Tibial artery (tissue), 4 donors: ENCODE measurements at regions not wholly inside any gene's neighbourhood (a gene's known extent, or its start where the extent isn't known, plus 50 kb on each side); places are given as distances from the start of the nearest gene placed in this dataset.

Source experiments
- DNase-seq, 2 donors: peaks; one replicate each; pipeline ENCODE4 v3.0.0-alpha.2; 2019
- H3K27ac ChIP-seq, 2 donors: fragments of 200-600 bp; sonication (generic) in 1 of 2; 1 replicate in 1 of 2; 2 replicates in 1 of 2; pipeline ENCODE4 v1.5.1; 2018 to 2019; ENCODE audit warnings: mild to moderate bottlenecking in 1 of 2
- H3K27me3 ChIP-seq, 2 donors: fragments of 200-600 bp; sonication (generic) in 1 of 2; one replicate each; pipeline versions ENCODE4 v1.5.1 to v1.6.0; 2016 to 2019
- H3K36me3 ChIP-seq, 3 donors: fragments of 200-600 bp; sonication (generic) in 2 of 3; one replicate each; pipeline ENCODE4 v1.5.1; 2016 to 2019; ENCODE audit warnings: mild to moderate bottlenecking in 2 of 3
- H3K4me1 ChIP-seq, 4 donors: fragments of 200-600 bp; sonication (generic) in 2 of 4; 1 replicate in 3 of 4; 2 replicates in 1 of 4; pipeline ENCODE4 v1.5.1; 2016 to 2019
- H3K4me3 ChIP-seq, 2 donors: fragments of 200-600 bp; sonication (generic) in 1 of 2; 1 replicate in 1 of 2; 2 replicates in 1 of 2; pipeline ENCODE4 v1.5.1; 2018 to 2019; ENCODE audit warnings: mild to moderate bottlenecking in 2 of 2
- H3K9me3 ChIP-seq, 3 donors: fragments of 200-600 bp; sonication (generic) in 1 of 3; one replicate each; pipeline ENCODE4 v1.5.1; 2016 to 2019
- intact Hi-C: fragments of 100-400 bp; cut with DNase I; formaldehyde crosslinking; loops from one replicate; pipeline ENCODE4 v1.15.0; 2023; ENCODE audit warnings: low total_unique reads
- TF ChIP-seq, protein P1 (sequence below), 2 experiments: fragments of 200-600 bp in 1 of 2; fragments of 450-650 bp in 1 of 2; IDR thresholded peaks; one replicate each; pipeline ENCODE4 v1.5.1; 2017 to 2019; ENCODE audit warnings: antibody characterized with exemption in 2 of 2, mild to moderate bottlenecking in 1 of 2, moderate library complexity in 1 of 2

DNA sequence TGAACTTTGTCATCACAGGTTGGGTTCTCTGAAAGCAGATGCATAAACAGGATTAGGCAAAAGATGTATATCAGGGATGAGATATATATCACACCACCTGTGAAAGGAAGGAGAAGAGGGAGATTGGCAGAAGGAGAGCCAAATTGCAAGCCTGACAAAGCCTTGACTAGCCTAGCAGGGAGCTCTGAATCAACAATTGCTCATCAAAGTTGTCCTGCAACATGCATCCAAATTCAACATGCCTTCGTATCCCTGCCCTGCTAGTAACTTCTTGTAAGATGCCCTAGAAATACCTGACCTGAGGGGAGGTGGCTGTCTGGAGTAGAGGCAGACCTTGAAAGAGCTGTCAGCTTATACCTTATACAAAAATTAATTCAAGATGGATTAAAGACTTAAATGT lies 207.1 kb upstream of the HTR1E start:
- Histone ChIP-seq H3K4me3 (no peak overlapping the region), H3K4me1 (no peaks in the 10 kb centered on the region), H3K27me3 (no peaks in the 10 kb centered on the region), H3K36me3 (no peaks in the 10 kb centered on the region), H3K9me3 (peaks cover 0 to 11% (median 2%) of the 10 kb centered on the region in 3 donors), H3K27ac (no peak overlapping the region)
- no peak for DNase-seq
- intact Hi-C loops, result no loop called here
- TF ChIP-seq, protein P1, sequence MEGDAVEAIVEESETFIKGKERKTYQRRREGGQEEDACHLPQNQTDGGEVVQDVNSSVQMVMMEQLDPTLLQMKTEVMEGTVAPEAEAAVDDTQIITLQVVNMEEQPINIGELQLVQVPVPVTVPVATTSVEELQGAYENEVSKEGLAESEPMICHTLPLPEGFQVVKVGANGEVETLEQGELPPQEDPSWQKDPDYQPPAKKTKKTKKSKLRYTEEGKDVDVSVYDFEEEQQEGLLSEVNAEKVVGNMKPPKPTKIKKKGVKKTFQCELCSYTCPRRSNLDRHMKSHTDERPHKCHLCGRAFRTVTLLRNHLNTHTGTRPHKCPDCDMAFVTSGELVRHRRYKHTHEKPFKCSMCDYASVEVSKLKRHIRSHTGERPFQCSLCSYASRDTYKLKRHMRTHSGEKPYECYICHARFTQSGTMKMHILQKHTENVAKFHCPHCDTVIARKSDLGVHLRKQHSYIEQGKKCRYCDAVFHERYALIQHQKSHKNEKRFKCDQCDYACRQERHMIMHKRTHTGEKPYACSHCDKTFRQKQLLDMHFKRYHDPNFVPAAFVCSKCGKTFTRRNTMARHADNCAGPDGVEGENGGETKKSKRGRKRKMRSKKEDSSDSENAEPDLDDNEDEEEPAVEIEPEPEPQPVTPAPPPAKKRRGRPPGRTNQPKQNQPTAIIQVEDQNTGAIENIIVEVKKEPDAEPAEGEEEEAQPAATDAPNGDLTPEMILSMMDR (IDR thresholded peaks at IDR 0.05), result no peak

DNA sequence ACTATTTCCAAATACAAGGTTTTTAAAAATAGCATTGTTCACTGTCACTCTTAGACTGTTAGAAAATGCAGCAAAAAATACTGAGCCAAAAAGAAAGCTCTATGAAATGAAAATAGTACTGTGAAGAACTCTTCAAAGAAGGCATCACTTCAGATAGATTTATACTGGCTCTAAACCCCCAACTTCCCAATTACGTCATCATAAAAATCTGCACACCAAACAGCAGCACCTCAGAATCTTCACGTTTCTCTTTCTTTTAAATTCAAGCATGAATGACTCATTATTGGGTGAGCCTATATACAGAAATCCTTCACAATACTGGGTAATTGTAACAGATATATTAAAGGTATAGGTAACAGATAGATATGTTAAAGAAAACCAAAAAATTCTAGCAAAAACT lies 208.4 kb upstream of the HTR1E start:
- TF ChIP-seq, protein P1 (IDR thresholded peaks at IDR 0.05), result no peak
- Histone ChIP-seq H3K9me3 (peaks cover 0 to 14% (median 3%) of the 10 kb centered on the region in 3 donors), H3K27me3 (no peaks in the 10 kb centered on the region), H3K36me3 (no peaks in the 10 kb centered on the region), H3K4me3 (no peak overlapping the region), H3K4me1 (no peaks in the 10 kb centered on the region), H3K27ac (no peak overlapping the region)
- intact Hi-C loops, result no loop called here
- DNase-seq, result no peak

DNA sequence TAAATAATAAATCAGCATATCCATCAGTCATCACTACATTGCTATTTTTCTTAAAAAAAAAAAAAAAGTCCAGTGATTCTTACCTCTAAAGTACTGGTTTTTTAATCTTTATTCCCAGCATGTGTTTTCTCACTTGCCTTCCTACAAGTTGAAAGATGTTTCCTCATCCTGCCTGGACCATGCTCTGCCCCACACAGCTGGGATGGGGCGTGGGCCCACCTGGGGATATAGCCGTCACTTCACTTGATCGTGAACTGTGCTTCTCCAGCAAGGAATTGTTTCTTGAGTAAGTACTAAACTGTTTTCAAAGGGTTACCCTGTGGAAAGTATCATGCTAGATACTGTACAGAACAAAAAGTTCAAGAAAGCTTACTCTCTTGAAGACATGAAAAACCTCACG lies 212.6 kb upstream of the HTR1E start:
- no peak overlapping the region for H3K4me3 ChIP-seq
- H3K27me3 ChIP-seq, result no peaks in the 10 kb centered on the region
- intact Hi-C loops, result no loop called here
- H3K4me1 ChIP-seq, result no peaks in the 10 kb centered on the region
- H3K9me3 ChIP-seq, result peaks cover 0 to 9% (median 3%) of the 10 kb centered on the region in 3 donors
- no peaks in the 10 kb centered on the region for H3K36me3 ChIP-seq
- TF ChIP-seq, protein P1 (IDR thresholded peaks at IDR 0.05), result no peak
- no peak for DNase-seq
- no peak overlapping the region for H3K27ac ChIP-seq

DNA sequence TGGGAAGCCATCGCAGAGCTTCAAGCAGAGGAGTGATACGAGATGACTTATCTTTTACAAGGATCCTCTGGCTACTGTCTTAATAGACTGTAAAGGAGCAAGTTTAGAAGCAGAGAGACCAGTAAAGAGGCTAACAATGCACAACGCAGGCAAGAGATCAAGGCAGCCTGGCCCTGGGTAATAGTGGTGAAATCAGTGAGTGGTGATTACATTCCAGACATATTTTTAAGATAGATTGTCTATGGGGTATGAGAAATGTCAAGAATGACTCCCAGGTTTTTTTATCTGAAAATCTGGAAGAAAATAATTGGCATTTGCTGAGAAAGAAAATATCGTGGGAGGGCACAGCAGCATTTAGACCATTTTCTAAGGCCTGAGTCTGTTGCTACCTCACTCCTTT lies 213.6 kb upstream of the HTR1E start:
- intact Hi-C loops, result no loop called here

DNA sequence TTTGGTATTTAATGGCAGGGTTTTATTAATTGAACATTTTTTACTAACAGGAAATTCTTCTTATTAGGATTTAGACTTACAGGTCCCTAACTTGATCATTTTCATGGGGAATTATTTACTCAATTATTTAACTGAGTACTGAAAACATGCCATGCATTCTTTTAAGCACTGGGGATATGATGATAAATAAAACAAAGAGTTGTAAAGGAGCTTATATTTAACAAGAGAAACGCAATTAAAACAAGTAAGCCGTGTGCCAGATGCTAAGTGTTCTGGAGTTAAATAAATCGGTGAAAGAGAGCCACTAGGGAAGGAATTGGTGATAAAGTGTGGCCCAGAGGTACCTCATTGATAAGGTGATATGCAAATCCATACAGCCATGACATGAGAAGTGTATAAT lies 214.2 kb upstream of the HTR1E start:
- no peak for DNase-seq

More for the DNA sequence above, 213.6 kb upstream of the HTR1E start:
- H3K36me3 ChIP-seq, result no peaks in the 10 kb centered on the region
- no peak for DNase-seq
- H3K4me3 ChIP-seq, result no peak overlapping the region
- H3K27ac ChIP-seq, result no peak overlapping the region
- no peaks in the 10 kb centered on the region for H3K4me1 ChIP-seq
- TF ChIP-seq, protein P1 (IDR thresholded peaks at IDR 0.05), result no peak
- H3K27me3 ChIP-seq, result no peaks in the 10 kb centered on the region
- H3K9me3 ChIP-seq, result peaks cover 0 to 9% (median 3%) of the 10 kb centered on the region in 3 donors

More for the DNA sequence above, 214.2 kb upstream of the HTR1E start:
- no peak overlapping the region for H3K4me3 ChIP-seq
- peaks cover 0 to 9% (median 3%) of the 10 kb centered on the region in 3 donors for H3K9me3 ChIP-seq
- no peaks in the 10 kb centered on the region for H3K4me1 ChIP-seq
- H3K27me3 ChIP-seq, result no peaks in the 10 kb centered on the region
- intact Hi-C loops, result no loop called here
- no peaks in the 10 kb centered on the region for H3K36me3 ChIP-seq
- no peak overlapping the region for H3K27ac ChIP-seq
- TF ChIP-seq, protein P1 (IDR thresholded peaks at IDR 0.05), result no peak
